ENCODE measurements at regions not wholly inside any gene's neighbourhood (a gene's known extent, or its start where the extent isn't known, plus 50 kb on each side); places are given as distances from the start of the nearest gene placed in this dataset.

GRCh38 chr1:81598623-81599022, 202.1 kb upstream of the ADGRL2 start:
- Mint-ChIP-seq H3K4me1 (no peaks in the 10 kb centered on the region), H3K36me3 (ENCODE audit: low read depth) (no peaks in the 10 kb centered on the region), H3K9me3 (no peaks in the 10 kb centered on the region), H3K27ac (no peak overlapping the region), H3K27me3 (no peaks in the 10 kb centered on the region), H3K4me3 (no peak overlapping the region)
- ChIA-PET POLR2A (no interaction called here), CTCF (no interaction called here)
- DNase-seq: no peak

DNA sequence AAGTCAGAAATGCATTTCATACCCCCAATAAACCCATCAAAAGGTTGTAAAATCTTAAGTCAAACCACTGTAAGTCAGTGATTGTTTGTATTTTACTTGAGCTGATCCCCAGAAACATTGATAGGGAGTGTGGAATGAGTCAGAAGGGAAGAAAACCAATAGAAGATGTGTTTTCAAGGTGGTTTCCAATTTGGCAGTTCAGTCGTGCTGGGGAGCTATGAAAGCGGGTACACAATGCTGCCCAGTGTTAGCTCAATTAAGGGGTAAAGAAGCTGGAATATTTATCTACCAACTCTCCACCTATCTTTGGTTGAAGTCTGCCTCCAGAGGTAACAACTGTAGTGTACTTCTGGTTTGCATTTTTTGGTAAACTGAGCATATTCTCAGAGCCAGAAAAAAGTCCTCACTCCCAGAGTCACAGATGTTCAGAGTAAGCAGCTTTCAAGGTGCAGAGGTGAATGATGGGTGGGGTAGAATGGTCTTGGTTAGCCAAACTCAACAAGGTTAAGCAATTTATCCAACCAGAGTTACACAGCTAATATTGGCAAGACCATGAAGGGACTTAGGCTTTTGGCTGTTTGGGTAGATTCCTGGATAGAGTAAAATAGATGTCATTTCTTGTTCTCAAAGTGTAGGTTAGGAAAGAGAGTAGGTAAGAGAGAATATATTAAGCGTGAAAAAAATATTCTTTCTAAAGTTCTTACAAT, 202.9 kb upstream of the ADGRL2 start:
- Mint-ChIP-seq H3K4me3 (no peak overlapping the region), H3K27ac (no peak overlapping the region), H3K36me3 (ENCODE audit: low read depth) (no peaks in the 10 kb centered on the region), H3K4me1 (no peaks in the 10 kb centered on the region), H3K9me3 (no peaks in the 10 kb centered on the region), H3K27me3 (no peaks in the 10 kb centered on the region)
- ChIA-PET POLR2A (no interaction called here), CTCF (no interaction called here)
- DNase-seq: no peak

DNA sequence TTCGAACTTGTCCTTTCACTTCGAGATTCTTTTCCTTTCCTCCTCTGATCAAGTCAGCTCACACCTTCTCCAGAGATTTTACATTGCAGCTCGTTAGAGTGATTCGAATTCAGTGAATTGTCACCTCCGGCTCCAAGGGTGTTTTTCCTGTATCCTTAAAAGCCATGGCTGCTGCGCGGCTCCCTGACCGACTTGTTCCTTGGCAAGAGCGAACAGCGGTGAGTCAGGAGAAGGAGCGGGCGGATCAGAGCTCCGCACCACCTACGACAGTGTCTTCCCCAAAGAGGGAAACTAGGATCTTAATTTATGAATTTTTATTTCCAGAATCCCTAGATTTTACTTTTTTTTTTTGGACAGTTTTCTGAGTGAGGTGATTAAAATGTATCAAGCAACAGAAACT, 204.4 kb upstream of the ADGRL2 start:
- H3K27me3 Mint-ChIP-seq: no peaks in the 10 kb centered on the region
- no peak overlapping the region for H3K27ac Mint-ChIP-seq
- H3K4me3 Mint-ChIP-seq: no peak overlapping the region
- no peak for DNase-seq
- H3K9me3 Mint-ChIP-seq: no peaks in the 10 kb centered on the region
- ChIA-PET CTCF (no interaction called here), POLR2A (no interaction called here)
- H3K36me3 Mint-ChIP-seq (ENCODE audit: low read depth): no peaks in the 10 kb centered on the region
- no peaks in the 10 kb centered on the region for H3K4me1 Mint-ChIP-seq

- H3K27ac Mint-ChIP-seq: no peak overlapping the region
Measured at GRCh38 chr1:81594206-81594605, 206.5 kb upstream of the ADGRL2 start.

DNA sequence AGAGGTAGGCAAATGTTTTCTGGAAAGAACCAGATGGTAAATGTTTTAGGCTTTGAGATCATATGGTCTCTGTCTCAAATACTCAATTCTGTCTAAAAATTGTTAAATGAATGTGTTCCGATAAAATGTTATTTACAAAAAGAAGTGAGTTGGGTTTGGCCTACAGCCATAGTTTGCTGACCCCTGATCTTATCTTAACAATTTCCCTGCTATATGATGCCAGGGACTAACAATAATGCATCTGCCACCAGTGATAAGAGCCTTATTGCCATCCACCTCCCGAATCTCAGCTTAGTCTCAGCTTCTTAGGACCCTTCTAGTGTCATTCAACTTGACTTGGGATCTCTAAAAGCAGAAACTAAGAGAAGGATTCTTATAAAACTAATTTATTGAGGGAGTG, 208.5 kb upstream of the ADGRL2 start:
- Mint-ChIP-seq H3K27ac (no peak overlapping the region), H3K4me1 (no peaks in the 10 kb centered on the region), H3K36me3 (ENCODE audit: low read depth) (no peaks in the 10 kb centered on the region), H3K9me3 (no peaks in the 10 kb centered on the region), H3K27me3 (no peaks in the 10 kb centered on the region), H3K4me3 (no peak overlapping the region)
- no peak for DNase-seq
- POLR2A ChIA-PET: no interaction called here
- CTCF ChIA-PET: no interaction called here

More at GRCh38 chr1:81594206-81594605, 206.5 kb upstream of the ADGRL2 start:
- ChIA-PET CTCF (no interaction called here), POLR2A (no interaction called here)
- DNase-seq: no peak
- Mint-ChIP-seq H3K4me3 (no peak overlapping the region), H3K9me3 (no peaks in the 10 kb centered on the region), H3K27me3 (no peaks in the 10 kb centered on the region), H3K4me1 (no peaks in the 10 kb centered on the region), H3K36me3 (ENCODE audit: low read depth) (no peaks in the 10 kb centered on the region)

- no peaks in the 10 kb centered on the region for H3K4me1 Mint-ChIP-seq
- no peak overlapping the region for H3K27ac Mint-ChIP-seq
- ChIA-PET CTCF (no interaction called here), POLR2A (no interaction called here)
- no peaks in the 10 kb centered on the region for H3K27me3 Mint-ChIP-seq
- no peak for DNase-seq
- no peaks in the 10 kb centered on the region for H3K9me3 Mint-ChIP-seq
- no peaks in the 10 kb centered on the region for H3K36me3 Mint-ChIP-seq (ENCODE audit: low read depth)
- H3K4me3 Mint-ChIP-seq: no peak overlapping the region
Measured at GRCh38 chr1:81590171-81590570, 210.6 kb upstream of the ADGRL2 start.

DNA sequence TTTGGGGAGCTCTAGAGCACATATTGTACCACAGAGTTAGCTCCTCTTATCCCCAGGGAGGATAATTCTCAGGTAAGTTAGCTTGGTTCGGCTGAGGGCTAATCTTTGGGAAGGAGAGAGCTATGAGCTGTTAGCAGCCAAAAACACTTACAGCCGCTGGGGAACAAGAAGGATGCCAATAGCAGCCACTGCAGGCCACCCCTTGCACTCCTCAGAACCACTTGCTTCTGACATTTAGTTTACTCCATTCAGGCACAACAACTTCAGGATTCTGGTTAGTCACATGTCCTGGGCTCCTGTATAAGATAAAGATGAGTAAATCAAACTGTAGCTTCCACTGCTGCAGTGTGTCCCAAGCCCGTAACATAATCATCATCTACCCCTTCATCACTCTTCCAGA, 212.6 kb upstream of the ADGRL2 start:
- Mint-ChIP-seq H3K36me3 (ENCODE audit: low read depth) (no peaks in the 10 kb centered on the region), H3K27ac (no peak overlapping the region), H3K4me1 (no peaks in the 10 kb centered on the region), H3K9me3 (no peaks in the 10 kb centered on the region), H3K4me3 (no peak overlapping the region), H3K27me3 (no peaks in the 10 kb centered on the region)
- CTCF ChIA-PET: no interaction called here
- DNase-seq: no peak
- POLR2A ChIA-PET: no interaction called here

- no peaks in the 10 kb centered on the region for H3K4me1 Mint-ChIP-seq
- no peaks in the 10 kb centered on the region for H3K9me3 Mint-ChIP-seq
- DNase-seq: no peak
- CTCF ChIA-PET: no interaction called here
- H3K4me3 Mint-ChIP-seq: no peak overlapping the region
- no peak overlapping the region for H3K27ac Mint-ChIP-seq
- H3K27me3 Mint-ChIP-seq: no peaks in the 10 kb centered on the region
- POLR2A ChIA-PET: no interaction called here
- no peaks in the 10 kb centered on the region for H3K36me3 Mint-ChIP-seq (ENCODE audit: low read depth)
Measured at GRCh38 chr1:81587426-81587825, 213.3 kb upstream of the ADGRL2 start.

GRCh38 chr1:81585371-81585770, 215.4 kb upstream of the ADGRL2 start:
- Mint-ChIP-seq H3K4me3 (no peak overlapping the region), H3K27ac (no peak overlapping the region), H3K27me3 (no peaks in the 10 kb centered on the region)

DNA sequence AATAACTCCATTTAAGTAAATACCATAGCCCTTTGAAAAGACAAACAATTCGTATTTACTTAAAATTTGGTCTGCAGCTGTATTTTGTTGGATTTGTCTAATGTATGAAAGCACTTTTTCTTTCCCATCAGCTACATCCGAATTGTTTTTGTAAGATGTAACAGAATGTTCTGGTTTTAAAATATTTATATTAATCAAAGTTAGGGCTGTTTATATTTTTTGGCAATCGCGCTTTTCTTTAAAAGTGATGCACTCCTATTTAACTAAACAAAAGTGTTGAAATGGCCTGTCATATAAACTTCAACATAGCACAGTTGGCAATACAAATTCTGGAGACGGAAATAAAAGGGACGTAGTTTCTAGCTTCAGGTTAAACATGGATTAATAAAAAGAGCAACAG, 216.3 kb upstream of the ADGRL2 start:
- Mint-ChIP-seq H3K4me3 (no peak overlapping the region), H3K27ac (no peak overlapping the region), H3K36me3 (ENCODE audit: low read depth) (no peaks in the 10 kb centered on the region), H3K4me1 (no peaks in the 10 kb centered on the region), H3K9me3 (no peaks in the 10 kb centered on the region), H3K27me3 (no peaks in the 10 kb centered on the region)
- CTCF ChIA-PET: no interaction called here
- POLR2A ChIA-PET: no interaction called here
- no peak for DNase-seq

More at GRCh38 chr1:81585371-81585770, 215.4 kb upstream of the ADGRL2 start:
- Mint-ChIP-seq H3K4me1 (no peaks in the 10 kb centered on the region), H3K36me3 (ENCODE audit: low read depth) (no peaks in the 10 kb centered on the region), H3K9me3 (no peaks in the 10 kb centered on the region)
- no peak for DNase-seq
- ChIA-PET POLR2A (no interaction called here), CTCF (no interaction called here)

DNA sequence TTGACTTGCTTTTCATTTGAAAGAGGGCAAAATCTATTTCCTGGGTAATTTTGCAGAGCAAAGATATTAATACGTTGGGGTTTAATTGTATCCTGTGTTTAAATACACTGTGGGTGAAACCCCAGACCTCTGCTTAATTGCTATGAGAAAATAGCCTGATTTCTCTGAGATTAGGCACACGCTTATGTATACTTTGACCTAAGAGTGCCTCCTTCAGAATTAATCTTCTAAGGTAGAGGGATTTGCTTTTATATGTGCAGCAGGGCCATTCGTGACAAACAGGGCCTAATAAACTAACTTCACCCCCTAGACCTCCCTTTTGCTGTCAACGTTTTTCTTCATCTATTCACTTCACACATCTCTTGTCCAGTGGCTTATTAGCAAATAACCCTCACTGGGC, 216.9 kb upstream of the ADGRL2 start:
- Mint-ChIP-seq H3K27me3 (no peaks in the 10 kb centered on the region), H3K9me3 (no peaks in the 10 kb centered on the region), H3K4me1 (no peaks in the 10 kb centered on the region), H3K4me3 (no peak overlapping the region), H3K27ac (no peak overlapping the region), H3K36me3 (ENCODE audit: low read depth) (no peaks in the 10 kb centered on the region)
- POLR2A ChIA-PET: no interaction called here
- CTCF ChIA-PET: no interaction called here
- no peak for DNase-seq

DNA sequence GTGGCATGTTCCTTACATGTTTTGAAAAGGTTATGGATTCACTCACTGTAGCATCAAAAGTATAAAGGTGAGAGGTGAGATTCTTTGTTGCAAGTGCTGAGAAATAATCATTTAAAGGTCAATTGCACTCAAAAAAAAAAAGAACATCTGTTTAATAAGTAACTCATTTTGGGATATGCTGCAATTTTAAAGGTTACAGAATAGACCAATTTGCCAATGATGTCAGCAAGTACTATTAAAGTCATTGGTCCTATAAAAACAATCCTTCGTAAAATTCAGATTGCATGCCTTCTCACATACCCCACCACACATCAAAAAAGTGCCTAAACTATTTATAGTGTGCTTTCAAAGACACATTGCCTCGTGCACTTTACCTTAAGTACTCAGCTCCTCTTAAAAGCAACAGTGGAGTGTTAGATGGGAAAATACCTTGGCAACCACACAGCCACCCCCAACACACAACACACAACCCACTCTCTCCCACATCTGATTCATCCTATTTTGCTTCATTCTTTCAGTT, 218.2 kb upstream of the ADGRL2 start:
- Mint-ChIP-seq H3K4me1 (no peaks in the 10 kb centered on the region), H3K36me3 (ENCODE audit: low read depth) (no peaks in the 10 kb centered on the region), H3K27ac (no peak overlapping the region), H3K9me3 (no peaks in the 10 kb centered on the region), H3K4me3 (no peak overlapping the region), H3K27me3 (no peaks in the 10 kb centered on the region)
- POLR2A ChIA-PET: no interaction called here
- CTCF ChIA-PET: no interaction called here
- no peak for DNase-seq

GRCh38 chr1:81578867-81579266, 221.9 kb upstream of the ADGRL2 start:
- no peaks in the 10 kb centered on the region for H3K36me3 Mint-ChIP-seq (ENCODE audit: low read depth)
- no peak for DNase-seq
- POLR2A ChIA-PET: no interaction called here
- no peaks in the 10 kb centered on the region for H3K27me3 Mint-ChIP-seq
- no peak overlapping the region for H3K4me3 Mint-ChIP-seq
- CTCF ChIA-PET: interaction anchor here (0.9 kb wide), 1 partner anchor 12 kb away, joined by 3 read pairs; no protein-coding TSS in a partner anchor
- H3K4me1 Mint-ChIP-seq: no peaks in the 10 kb centered on the region
- H3K9me3 Mint-ChIP-seq: no peaks in the 10 kb centered on the region
- H3K27ac Mint-ChIP-seq: no peak overlapping the region

GRCh38 chr1:81577004-81577697, 223.6 kb upstream of the ADGRL2 start:
- no peak overlapping the region for H3K27ac Mint-ChIP-seq
- no peak for DNase-seq
- H3K27me3 Mint-ChIP-seq: no peaks in the 10 kb centered on the region
- POLR2A ChIA-PET: no interaction called here
- H3K4me1 Mint-ChIP-seq: no peaks in the 10 kb centered on the region
- no peaks in the 10 kb centered on the region for H3K36me3 Mint-ChIP-seq (ENCODE audit: low read depth)
- H3K9me3 Mint-ChIP-seq: no peaks in the 10 kb centered on the region
- CTCF ChIA-PET: no interaction called here
- H3K4me3 Mint-ChIP-seq: no peak overlapping the region
